ENCODE measurements at regions not wholly inside any gene's neighbourhood (a gene's known extent, or its start where the extent isn't known, plus 50 kb on each side); places are given as distances from the start of the nearest gene placed in this dataset.
A peak's percentile ranks its signal among the peaks of the same experiment; 100 is the strongest.

DNA sequence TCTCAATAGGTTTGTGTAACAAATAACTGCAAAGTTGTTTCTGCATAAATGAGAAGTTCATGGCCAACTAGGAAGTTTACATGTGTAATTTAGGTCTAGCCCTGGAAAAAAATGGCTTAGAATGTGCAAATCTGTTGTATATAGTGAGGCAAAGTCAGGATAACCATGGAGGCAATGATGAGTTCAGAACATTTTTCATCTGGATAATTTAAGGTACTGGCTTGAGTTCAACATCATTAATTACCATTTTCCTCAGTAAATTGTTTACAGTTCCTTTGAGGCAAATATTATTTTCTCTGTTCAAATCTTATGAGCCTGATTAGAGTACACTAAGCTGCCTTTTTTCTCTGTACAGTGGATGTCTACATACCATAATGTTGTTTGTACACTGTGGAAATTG, 1259.0 kb upstream of the NUDT12 start:
- Mint-ChIP-seq H3K36me3 (ENCODE audit: low read depth) (no peaks in the 10 kb centered on the region), H3K4me1 (no peaks in the 10 kb centered on the region), H3K4me3 (no peak overlapping the region), H3K27me3 (ENCODE audit: low read depth, poor library complexity) (no peaks in the 10 kb centered on the region), H3K27ac (no peak overlapping the region), H3K9me3 (no peaks in the 10 kb centered on the region)
- TF ChIP-seq, protein P1, sequence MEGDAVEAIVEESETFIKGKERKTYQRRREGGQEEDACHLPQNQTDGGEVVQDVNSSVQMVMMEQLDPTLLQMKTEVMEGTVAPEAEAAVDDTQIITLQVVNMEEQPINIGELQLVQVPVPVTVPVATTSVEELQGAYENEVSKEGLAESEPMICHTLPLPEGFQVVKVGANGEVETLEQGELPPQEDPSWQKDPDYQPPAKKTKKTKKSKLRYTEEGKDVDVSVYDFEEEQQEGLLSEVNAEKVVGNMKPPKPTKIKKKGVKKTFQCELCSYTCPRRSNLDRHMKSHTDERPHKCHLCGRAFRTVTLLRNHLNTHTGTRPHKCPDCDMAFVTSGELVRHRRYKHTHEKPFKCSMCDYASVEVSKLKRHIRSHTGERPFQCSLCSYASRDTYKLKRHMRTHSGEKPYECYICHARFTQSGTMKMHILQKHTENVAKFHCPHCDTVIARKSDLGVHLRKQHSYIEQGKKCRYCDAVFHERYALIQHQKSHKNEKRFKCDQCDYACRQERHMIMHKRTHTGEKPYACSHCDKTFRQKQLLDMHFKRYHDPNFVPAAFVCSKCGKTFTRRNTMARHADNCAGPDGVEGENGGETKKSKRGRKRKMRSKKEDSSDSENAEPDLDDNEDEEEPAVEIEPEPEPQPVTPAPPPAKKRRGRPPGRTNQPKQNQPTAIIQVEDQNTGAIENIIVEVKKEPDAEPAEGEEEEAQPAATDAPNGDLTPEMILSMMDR (IDR thresholded peaks at IDR 0.05), result no peak
- no peak for DNase-seq

DNA sequence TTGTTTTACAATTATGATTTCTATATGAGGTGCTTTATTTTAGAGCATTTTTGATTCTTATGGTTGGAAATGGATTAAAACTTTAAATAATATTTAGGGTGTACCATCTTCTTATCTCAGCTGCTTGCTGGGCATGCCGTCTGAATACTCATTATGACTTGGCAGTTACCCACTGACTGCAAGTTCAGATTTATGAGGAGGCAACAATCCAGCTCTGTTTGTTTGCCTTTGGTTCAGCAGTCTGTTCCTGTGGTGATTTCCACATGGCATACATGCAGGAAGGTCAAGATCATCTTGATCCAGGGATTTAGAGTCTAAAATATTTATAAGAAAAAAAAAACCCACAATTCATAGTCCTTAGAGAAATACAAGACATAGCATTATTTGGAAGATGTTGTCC, 1254.5 kb upstream of the NUDT12 start:
- DNase-seq, result no peak
- H3K4me1 Mint-ChIP-seq, result no peaks in the 10 kb centered on the region
- H3K27ac Mint-ChIP-seq, result no peak overlapping the region
- TF ChIP-seq, protein P1 (IDR thresholded peaks at IDR 0.05), result no peak
- no peaks in the 10 kb centered on the region for H3K27me3 Mint-ChIP-seq (ENCODE audit: low read depth, poor library complexity)
- no peaks in the 10 kb centered on the region for H3K36me3 Mint-ChIP-seq (ENCODE audit: low read depth)
- H3K4me3 Mint-ChIP-seq, result no peak overlapping the region
- no peaks in the 10 kb centered on the region for H3K9me3 Mint-ChIP-seq

DNA sequence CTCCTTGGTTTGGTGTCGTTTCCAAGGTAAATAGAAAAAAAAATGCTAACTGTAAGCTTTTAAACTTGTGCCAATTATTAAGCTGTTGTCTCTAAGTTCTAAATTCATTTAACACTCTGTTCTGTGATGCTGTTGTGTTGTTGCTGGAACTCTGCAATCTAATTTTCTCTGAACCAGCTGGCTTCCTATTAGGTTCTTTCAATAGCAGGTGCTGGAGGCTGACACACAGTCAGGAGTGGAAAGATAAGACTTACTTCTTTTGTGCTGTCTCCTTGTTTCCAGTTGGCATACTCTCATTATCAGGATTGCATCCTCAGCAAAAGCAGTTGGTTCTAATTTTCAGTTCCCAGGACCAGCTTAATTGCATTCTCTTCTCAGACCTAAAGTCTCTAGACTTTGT, 1252.6 kb upstream of the NUDT12 start:
- DNase-seq, result no peak
- TF ChIP-seq, protein P1 (IDR thresholded peaks at IDR 0.05), result no peak
- Mint-ChIP-seq H3K4me3 (no peak overlapping the region), H3K27ac (peak overlapping the region; percentile 45), H3K27me3 (ENCODE audit: low read depth, poor library complexity) (no peaks in the 10 kb centered on the region), H3K9me3 (no peaks in the 10 kb centered on the region), H3K4me1 (no peaks in the 10 kb centered on the region), H3K36me3 (ENCODE audit: low read depth) (no peaks in the 10 kb centered on the region)

DNA sequence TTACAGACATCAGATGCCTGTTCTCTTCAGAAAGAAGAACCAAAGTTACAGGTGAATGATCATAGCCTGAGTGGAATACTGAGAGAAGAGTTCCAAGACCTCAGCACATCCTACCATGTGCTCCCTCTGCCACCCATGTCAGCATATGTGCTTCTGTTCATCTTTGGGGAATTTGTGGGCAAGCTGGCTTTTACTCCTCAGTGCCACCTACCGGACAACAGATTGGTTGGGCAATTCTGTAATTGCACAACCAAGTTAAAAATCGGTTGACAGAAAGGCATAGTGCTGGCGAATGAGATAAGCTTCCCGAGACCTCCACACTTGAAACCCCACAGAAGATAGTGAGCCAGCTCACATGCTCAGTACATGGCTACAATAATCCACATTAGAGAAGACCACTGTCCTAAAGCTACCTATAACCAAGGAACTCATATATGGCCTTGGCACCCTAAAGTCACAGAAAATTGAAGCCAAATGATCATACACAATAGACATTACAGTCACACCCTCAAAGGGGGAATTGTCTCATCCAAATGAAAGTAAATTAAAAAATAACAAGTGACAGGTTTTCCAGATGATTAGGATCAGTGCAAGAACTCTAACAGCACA, 1238.0 kb upstream of the NUDT12 start:
- no peak overlapping the region for H3K4me3 Mint-ChIP-seq
- peaks cover 5% of the 10 kb centered on the region for H3K4me1 Mint-ChIP-seq
- DNase-seq, result no peak
- H3K27ac Mint-ChIP-seq, result no peak overlapping the region
- H3K36me3 Mint-ChIP-seq (ENCODE audit: low read depth), result no peaks in the 10 kb centered on the region
- no peaks in the 10 kb centered on the region for H3K27me3 Mint-ChIP-seq (ENCODE audit: low read depth, poor library complexity)
- peaks cover under 1% of the 10 kb centered on the region for H3K9me3 Mint-ChIP-seq
- TF ChIP-seq, protein P1 (IDR thresholded peaks at IDR 0.05), result no peak

DNA sequence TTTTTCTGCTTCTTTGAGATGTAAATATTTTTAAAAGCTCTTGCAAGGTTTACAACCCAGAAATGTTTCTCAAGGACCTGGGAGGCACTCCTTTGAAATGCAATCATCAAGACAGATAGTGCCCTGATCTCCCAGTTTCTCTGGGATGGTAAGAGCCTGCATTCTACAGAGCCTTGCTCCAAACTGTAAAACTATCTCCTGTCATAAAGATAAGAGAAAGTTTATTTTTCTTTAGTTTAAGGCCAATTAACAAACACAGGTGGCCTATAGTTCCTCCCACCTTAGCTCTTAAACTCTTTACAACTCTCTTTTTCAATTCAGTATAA, 1231.1 kb upstream of the NUDT12 start:
- Mint-ChIP-seq H3K27me3 (ENCODE audit: low read depth, poor library complexity) (no peaks in the 10 kb centered on the region), H3K36me3 (ENCODE audit: low read depth) (peaks cover 7% of the 10 kb centered on the region), H3K9me3 (peaks cover 14% of the 10 kb centered on the region), H3K4me1 (peaks cover 14% of the 10 kb centered on the region), H3K4me3 (no peak overlapping the region), H3K27ac (peak overlapping the region; percentile 62)
- TF ChIP-seq, protein P1 (IDR thresholded peaks at IDR 0.05), result no peak
- DNase-seq, result no peak

DNA sequence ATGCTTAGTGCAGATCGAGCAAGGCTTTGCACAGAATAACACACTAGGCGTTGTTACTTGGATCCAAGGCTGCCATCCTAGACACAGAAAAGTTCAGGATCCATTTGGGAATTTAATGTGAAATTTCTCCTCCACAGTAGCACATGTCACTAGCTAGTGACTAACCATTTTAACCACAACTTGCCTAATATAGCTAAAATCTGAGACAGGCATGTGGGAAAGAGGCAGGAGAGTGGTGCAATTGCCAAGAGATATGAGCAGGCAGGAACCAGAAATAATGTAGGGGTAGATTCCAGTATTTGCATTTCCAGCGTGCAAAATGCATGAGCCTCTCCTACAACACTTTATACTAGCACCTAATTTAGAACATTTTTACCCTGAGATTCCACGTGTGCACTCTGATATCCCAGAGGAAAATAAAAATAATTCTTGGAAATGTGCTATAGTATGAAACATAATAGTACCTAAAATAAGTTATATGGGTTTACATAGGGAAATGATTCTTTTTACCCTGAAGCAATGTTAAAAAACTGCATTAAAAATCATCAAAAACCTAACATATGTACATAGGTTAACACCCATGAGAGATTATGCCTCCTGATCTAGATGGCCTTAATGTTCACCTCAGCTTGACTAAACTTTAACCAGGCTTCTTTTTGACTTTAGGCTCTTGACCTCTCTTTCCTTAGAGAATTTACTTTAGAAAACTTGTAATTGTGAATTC, 1230.6 kb upstream of the NUDT12 start:
- Mint-ChIP-seq H3K27me3 (ENCODE audit: low read depth, poor library complexity) (no peaks in the 10 kb centered on the region), H3K9me3 (peaks cover 14% of the 10 kb centered on the region), H3K4me1 (peaks cover 14% of the 10 kb centered on the region), H3K27ac (peak overlapping the region; percentile 62), H3K4me3 (no peak overlapping the region), H3K36me3 (ENCODE audit: low read depth) (peaks cover 7% of the 10 kb centered on the region)
- TF ChIP-seq, protein P1 (IDR thresholded peaks at IDR 0.05), result no peak
- no peak for DNase-seq

Measured in nephron progenitor cell (in vitro differentiated cells).